OCI-LY3 (cell line): ENCODE measurements at regions not wholly inside any gene's neighbourhood (a gene's known extent, or its start where the extent isn't known, plus 50 kb on each side); places are given as distances from the start of the nearest gene placed in this dataset.

ENCODE experiments used
- H2AFZ ChIP-seq: fragments of 200-600, 300-600 bp; shearing (Covaris generic); 2 replicates; pipeline ENCODE4 v1.6.0; 2014; ENCODE audit warnings: antibody characterized with exemption, low read depth, low read length
- H3K27ac ChIP-seq: fragments of 200-600, 300-600 bp; sonication (generic); 2 replicates; pipeline ENCODE4 v1.5.1; 2014; ENCODE audit warnings: mild to moderate bottlenecking, low read length, moderate library complexity, mixed read lengths
- H3K27me3 ChIP-seq: fragments of 200-600, 300-600 bp; sonication (generic); 2 replicates; pipeline ENCODE4 v1.6.1; 2014; ENCODE audit warnings: low read depth, low read length, mixed read lengths
- H3K36me3 ChIP-seq: fragments of 200-600, 300-600 bp; sonication (generic); replicated peaks from 2 replicates; pipeline ENCODE3; 2014; ENCODE audit warnings: low read depth, low read length, mixed read lengths
- H3K4me1 ChIP-seq: fragments of 300-600, 200-600 bp; sonication (generic); 2 replicates; pipeline ENCODE4 v1.6.1; 2014; ENCODE audit warnings: low read length, mixed read lengths
- H3K4me2 ChIP-seq: fragments of 200-600, 300-600 bp; sonication (generic); 2 replicates; pipeline ENCODE4 v1.6.1; 2014; ENCODE audit warnings: low read length, mixed read lengths
- H3K4me3 ChIP-seq: fragments of 300-600, 200-600 bp; sonication (generic); 2 replicates; pipeline ENCODE4 v1.5.1; 2014; ENCODE audit warnings: antibody characterized with exemption, mild to moderate bottlenecking, low read length, moderate library complexity
- H3K79me2 ChIP-seq: fragments of 300-600, 200-600 bp; shearing (Covaris generic); 2 replicates; pipeline ENCODE4 v1.6.1; 2014; ENCODE audit warnings: mild to moderate bottlenecking, low read length, mixed read lengths
- H3K9ac ChIP-seq: fragments of 300-600, 200-600 bp; shearing (Covaris generic); 2 replicates; pipeline ENCODE4 v1.6.0; 2014; ENCODE audit warnings: mild to moderate bottlenecking, low read length, moderate library complexity
- H3K9me3 ChIP-seq: fragments of 200-600, 300-600 bp; shearing (Covaris generic); 2 replicates; pipeline ENCODE4 v1.6.1; 2014; ENCODE audit warnings: low read length, mixed read lengths; ENCODE audit not compliant: insufficient read depth
- H4K20me1 ChIP-seq: fragments of 200-600, 300-600 bp; sonication (generic); 2 replicates; pipeline ENCODE4 v1.6.1; 2016; ENCODE audit warnings: low read length, mixed read lengths; ENCODE audit not compliant: insufficient read depth
- CTCF ChIP-seq: fragments of 200-600, 300-600 bp; sonication (generic); IDR thresholded peaks from 2 replicates; pipeline ENCODE4 v1.5.1; 2014; ENCODE audit warnings: antibody characterized with exemption, low read length, low read depth
- EZH2phosphoT487 ChIP-seq: fragments of 200-600 bp; shearing (Covaris generic); IDR thresholded peaks from 2 replicates; pipeline ENCODE4 v1.6.1; 2018; ENCODE audit warnings: antibody characterized with exemption, mixed run types, low read depth

GRCh38 chr2:120660056-120660694, 75.5 kb upstream of the GLI2 start:
- H3K4me3 ChIP-seq, result no peak overlapping the region
- no peaks in the 10 kb centered on the region for H4K20me1 ChIP-seq
- no peaks in the 10 kb centered on the region for H3K9me3 ChIP-seq
- no peaks in the 10 kb centered on the region for H3K36me3 ChIP-seq
- no peaks in the 10 kb centered on the region for H3K27me3 ChIP-seq
- no peaks in the 10 kb centered on the region for H3K4me1 ChIP-seq
- H2AFZ ChIP-seq, result no peak overlapping the region
- no peak overlapping the region for H3K27ac ChIP-seq
- H3K9ac ChIP-seq, result no peak overlapping the region
- no peak overlapping the region for H3K4me2 ChIP-seq
- no peaks in the 10 kb centered on the region for H3K79me2 ChIP-seq
- TF ChIP-seq EZH2phosphoT487 (no peak), CTCF (no peak)

GRCh38 chr2:120660771-120661459, 74.8 kb upstream of the GLI2 start:
- Histone ChIP-seq H3K9ac (no peak overlapping the region), H3K79me2 (no peaks in the 10 kb centered on the region), H3K27me3 (no peaks in the 10 kb centered on the region), H2AFZ (no peak overlapping the region), H3K9me3 (no peaks in the 10 kb centered on the region), H4K20me1 (no peaks in the 10 kb centered on the region), H3K4me2 (no peak overlapping the region), H3K4me3 (no peak overlapping the region), H3K27ac (no peak overlapping the region), H3K4me1 (no peaks in the 10 kb centered on the region), H3K36me3 (no peaks in the 10 kb centered on the region)
- no peak for TF ChIP-seq CTCF
- TF ChIP-seq EZH2phosphoT487, result no peak

- Histone ChIP-seq H3K9me3 (no peaks in the 10 kb centered on the region), H3K27me3 (peaks cover under 1% of the 10 kb centered on the region; the same call in 1 of the 2 replicates), H2AFZ (no peak overlapping the region), H3K4me3 (no peak overlapping the region), H3K79me2 (no peaks in the 10 kb centered on the region), H3K27ac (no peak overlapping the region), H3K9ac (no peak overlapping the region), H3K36me3 (no peaks in the 10 kb centered on the region), H4K20me1 (no peaks in the 10 kb centered on the region), H3K4me1 (no peaks in the 10 kb centered on the region), H3K4me2 (no peak overlapping the region)
- TF ChIP-seq CTCF, result no peak
- no peak for TF ChIP-seq EZH2phosphoT487
Measured at GRCh38 chr2:120661551-120661950, 74.1 kb upstream of the GLI2 start.

GRCh38 chr2:120662046-120662445, 73.6 kb upstream of the GLI2 start:
- Histone ChIP-seq H3K27ac (no peak overlapping the region), H3K27me3 (peaks cover 2% of the 10 kb centered on the region; the same call in 1 of the 2 replicates), H3K4me1 (no peaks in the 10 kb centered on the region), H3K9ac (no peak overlapping the region), H3K36me3 (no peaks in the 10 kb centered on the region), H3K79me2 (no peaks in the 10 kb centered on the region), H3K9me3 (no peaks in the 10 kb centered on the region), H3K4me3 (no peak overlapping the region), H2AFZ (no peak overlapping the region), H4K20me1 (no peaks in the 10 kb centered on the region), H3K4me2 (no peak overlapping the region)
- TF ChIP-seq EZH2phosphoT487 (no peak), CTCF (no peak)
